NT2/D1 (cell line): ENCODE measurements at regions not wholly inside any gene's neighbourhood (a gene's known extent, or its start where the extent isn't known, plus 50 kb on each side); places are given as distances from the start of the nearest gene placed in this dataset.

Experiments used
- SUZ12 ChIP-seq: IDR thresholded peaks from 2 replicates; pipeline ENCODE4 v1.6.1; 2011; ENCODE audit not compliant: insufficient read length, insufficient read depth; ENCODE audit errors: extremely low read depth
- YY1 ChIP-seq: IDR thresholded peaks from 2 replicates; pipeline ENCODE4 v1.6.1; 2011; ENCODE audit not compliant: insufficient read length, insufficient read depth
- ZNF274 ChIP-seq: IDR thresholded peaks from 2 replicates; pipeline ENCODE4 v1.6.1; 2011; ENCODE audit warnings: mild to moderate bottlenecking, low read depth, low read length

DNA sequence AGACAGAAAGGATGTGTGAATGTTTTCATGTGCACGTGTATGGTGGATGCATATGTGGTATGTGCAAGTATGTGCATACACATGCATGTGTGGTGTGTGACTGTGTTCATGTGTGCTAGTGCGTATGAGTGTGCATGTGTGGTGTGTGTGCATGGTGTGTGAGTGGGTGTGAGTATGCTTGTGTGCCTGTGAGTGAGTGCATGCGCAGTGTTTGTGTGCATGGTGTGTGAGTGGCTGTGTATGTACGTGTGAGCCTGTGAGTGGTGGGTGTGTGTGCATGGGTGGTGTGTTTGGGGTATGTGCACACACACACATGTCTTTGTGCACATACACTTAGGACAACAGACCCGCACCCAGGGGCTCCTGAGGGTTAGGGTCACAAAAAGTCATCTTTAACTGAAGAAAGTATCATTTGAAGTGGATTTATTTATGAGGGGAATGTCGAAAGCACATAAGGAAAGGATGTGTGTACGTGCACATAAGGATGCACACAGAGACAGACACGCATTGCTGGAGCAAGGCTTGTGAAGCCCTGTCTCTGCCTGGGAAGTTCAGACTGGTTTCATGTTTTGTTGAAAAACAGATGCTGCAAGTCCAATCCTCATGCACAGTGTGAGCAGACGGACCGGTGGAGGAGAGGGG lies 237.0 kb downstream of the SYK start:
- no peak for TF ChIP-seq ZNF274
- no peak for TF ChIP-seq YY1
- no peak for TF ChIP-seq SUZ12
